CD4-positive, alpha-beta T cell (primary cell): ENCODE measurements at regions not wholly inside any gene's neighbourhood (a gene's known extent, or its start where the extent isn't known, plus 50 kb on each side); places are given as distances from the start of the nearest gene placed in this dataset.

ENCODE experiments used
- ATAC-seq: fragments of 200-7000 bp; cut with Tn5 transposase; one replicate; pipeline ENCODE4 v1.10.0; 2022; ENCODE audit warnings: mild to moderate bottlenecking; ENCODE audit not compliant: poor library complexity
- CTCF ChIA-PET: fragments of 350-600 bp; sonication (Branson Sonifier 250); formaldehyde crosslinking; loops from one replicate; lab custom pipeline; 2021; ENCODE audit warnings: antibody characterized with exemption, inconsistent platforms; lab: Charles Lee
- POLR2A ChIA-PET: fragments of 350-600 bp; sonication (Branson Sonifier 250); formaldehyde crosslinking; loops from one replicate; lab custom pipeline; 2021; ENCODE audit warnings: antibody characterized with exemption, inconsistent platforms; lab: Charles Lee
- DNase-seq, 14 experiments: peaks; one replicate each; pipeline ENCODE4 v3.0.0-alpha.2; 2013 to 2020; ENCODE audit warnings: mixed read lengths in 2 of 14
- H3K27ac ChIP-seq, 2 donors: one replicate each; pipeline versions ENCODE4 v1.5.1 to v1.7.0; 2013; ENCODE audit warnings: low read length in 2 of 2, low read depth in 1 of 2, mild to moderate bottlenecking in 1 of 2
- H3K27me3 ChIP-seq, 2 experiments: 1 replicate in 1 of 2; 2 replicates in 1 of 2; pipeline versions ENCODE4 v1.6.1 to v1.7.0; 2013; ENCODE audit warnings: low read length in 2 of 2, control low read depth in 1 of 2, mild to moderate bottlenecking in 1 of 2, moderate library complexity in 1 of 2; ENCODE audit not compliant: insufficient read depth in 2 of 2, control insufficient read depth in 1 of 2
- H3K36me3 ChIP-seq: one replicate; pipeline ENCODE4 v1.6.1; 2013; ENCODE audit warnings: low read length, control low read depth; ENCODE audit not compliant: insufficient read depth
- H3K4me1 ChIP-seq: one replicate; pipeline ENCODE4 v1.6.1; 2013; ENCODE audit warnings: low read length, control low read depth; ENCODE audit not compliant: insufficient read depth
- H3K4me3 ChIP-seq: one replicate; pipeline ENCODE4 v1.5.1; 2013; ENCODE audit warnings: mild to moderate bottlenecking, low read length, moderate library complexity
- H3K9me3 ChIP-seq, 2 experiments: 1 replicate in 1 of 2; 2 replicates in 1 of 2; pipeline versions ENCODE4 v1.6.1 to v1.7.0; 2013; ENCODE audit warnings: low read length in 2 of 2, mild to moderate bottlenecking in 2 of 2, control low read depth in 1 of 2, moderate library complexity in 1 of 2; ENCODE audit not compliant: control insufficient read depth in 1 of 2, insufficient read depth in 1 of 2
- H3K27ac Mint-ChIP-seq: one replicate; pipeline ENCODE4 v1.8.0; 2020; ENCODE audit warnings: mixed read lengths
- H3K27me3 Mint-ChIP-seq: one replicate; pipeline ENCODE4 v1.8.0; 2021; ENCODE audit warnings: mixed read lengths
- H3K36me3 Mint-ChIP-seq: one replicate; pipeline ENCODE4 v1.8.0; 2021; ENCODE audit warnings: low read depth, mixed read lengths
- H3K4me1 Mint-ChIP-seq: one replicate; pipeline ENCODE4 v1.8.0; 2021; ENCODE audit warnings: low read depth, mixed read lengths
- H3K4me3 Mint-ChIP-seq: one replicate; pipeline ENCODE4 v1.8.0; 2020; ENCODE audit warnings: mild to moderate bottlenecking, mixed read lengths
- H3K9me3 Mint-ChIP-seq: one replicate; pipeline ENCODE4 v1.8.0; 2020; ENCODE audit warnings: mixed read lengths
- intact Hi-C, 2 experiments: fragments of 100-400 bp; cut with DNase I in 1 of 2; cut with micrococcal nuclease in 1 of 2; formaldehyde crosslinking; loops; one replicate each; pipeline versions ENCODE4 v1.15.1 to v1.9.0; 2023 to 2025; cut with DNase I, micrococcal nuclease
- TF ChIP-seq, protein P1 (sequence below): fragments of 200-600 bp; IDR thresholded peaks from one replicate; pipeline ENCODE4 v1.8.0; 2022; ENCODE audit warnings: antibody characterized with exemption, mild to moderate bottlenecking

DNA sequence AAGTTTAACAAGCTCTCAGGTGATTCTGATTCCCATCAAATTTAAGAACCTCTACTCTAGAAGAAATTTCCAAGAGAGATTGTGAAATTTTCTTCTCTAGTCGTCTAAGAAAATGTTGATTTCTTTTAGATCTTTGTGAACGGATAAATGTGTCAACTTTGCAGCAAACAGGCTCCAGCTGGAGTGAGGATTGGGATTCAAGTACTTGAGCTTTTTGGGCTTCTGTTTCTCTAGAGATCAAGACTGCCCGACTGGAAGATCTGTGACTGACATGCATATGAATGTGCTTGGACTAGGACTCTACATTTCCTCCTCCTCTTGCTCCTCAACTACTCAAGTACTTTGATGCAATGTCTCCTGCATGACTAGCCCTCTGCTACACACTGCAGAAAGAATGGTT lies 388.3 kb downstream of the TMEM38B start:
- Histone ChIP-seq H3K4me1 (no peaks in the 10 kb centered on the region), H3K36me3 (no peaks in the 10 kb centered on the region), H3K9me3 (no peaks in the 10 kb centered on the region), H3K27ac (no peak overlapping the region), H3K4me3 (no peak overlapping the region), H3K27me3 (no peaks in the 10 kb centered on the region)
- Mint-ChIP-seq H3K9me3 (peaks cover 5% of the 10 kb centered on the region), H3K27me3 (no peaks in the 10 kb centered on the region), H3K4me1 (no peaks in the 10 kb centered on the region), H3K4me3 (no peak overlapping the region), H3K27ac (no peak overlapping the region), H3K36me3 (no peaks in the 10 kb centered on the region)
- ATAC-seq (no peak), DNase-seq (no peak)
- ChIA-PET POLR2A (no interaction called here), CTCF (no interaction called here)
- intact Hi-C loops: no loop called here
- TF ChIP-seq, protein P1, sequence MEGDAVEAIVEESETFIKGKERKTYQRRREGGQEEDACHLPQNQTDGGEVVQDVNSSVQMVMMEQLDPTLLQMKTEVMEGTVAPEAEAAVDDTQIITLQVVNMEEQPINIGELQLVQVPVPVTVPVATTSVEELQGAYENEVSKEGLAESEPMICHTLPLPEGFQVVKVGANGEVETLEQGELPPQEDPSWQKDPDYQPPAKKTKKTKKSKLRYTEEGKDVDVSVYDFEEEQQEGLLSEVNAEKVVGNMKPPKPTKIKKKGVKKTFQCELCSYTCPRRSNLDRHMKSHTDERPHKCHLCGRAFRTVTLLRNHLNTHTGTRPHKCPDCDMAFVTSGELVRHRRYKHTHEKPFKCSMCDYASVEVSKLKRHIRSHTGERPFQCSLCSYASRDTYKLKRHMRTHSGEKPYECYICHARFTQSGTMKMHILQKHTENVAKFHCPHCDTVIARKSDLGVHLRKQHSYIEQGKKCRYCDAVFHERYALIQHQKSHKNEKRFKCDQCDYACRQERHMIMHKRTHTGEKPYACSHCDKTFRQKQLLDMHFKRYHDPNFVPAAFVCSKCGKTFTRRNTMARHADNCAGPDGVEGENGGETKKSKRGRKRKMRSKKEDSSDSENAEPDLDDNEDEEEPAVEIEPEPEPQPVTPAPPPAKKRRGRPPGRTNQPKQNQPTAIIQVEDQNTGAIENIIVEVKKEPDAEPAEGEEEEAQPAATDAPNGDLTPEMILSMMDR: no peak

GRCh38 chr9:106084702-106085101 lies 390.4 kb downstream of the TMEM38B start:
- no peaks in the 10 kb centered on the region for H3K9me3 ChIP-seq
- no peaks in the 10 kb centered on the region for H3K4me1 ChIP-seq
- Mint-ChIP-seq H3K9me3 (peaks cover 5% of the 10 kb centered on the region), H3K27me3 (no peaks in the 10 kb centered on the region), H3K4me1 (no peaks in the 10 kb centered on the region), H3K36me3 (no peaks in the 10 kb centered on the region), H3K4me3 (no peak overlapping the region), H3K27ac (no peak overlapping the region)
- ATAC-seq (no peak), DNase-seq (no peak)
- ChIA-PET POLR2A (interaction anchor here (0.7 kb wide), 1 partner anchor 815 kb away, joined by 3 read pairs; no protein-coding TSS in a partner anchor), CTCF (no interaction called here)
- no peak overlapping the region for H3K27ac ChIP-seq
- H3K27me3 ChIP-seq: no peaks in the 10 kb centered on the region
- intact Hi-C loops: no loop called here
- H3K36me3 ChIP-seq: no peaks in the 10 kb centered on the region
- TF ChIP-seq, protein P1: no peak
- no peak overlapping the region for H3K4me3 ChIP-seq

DNA sequence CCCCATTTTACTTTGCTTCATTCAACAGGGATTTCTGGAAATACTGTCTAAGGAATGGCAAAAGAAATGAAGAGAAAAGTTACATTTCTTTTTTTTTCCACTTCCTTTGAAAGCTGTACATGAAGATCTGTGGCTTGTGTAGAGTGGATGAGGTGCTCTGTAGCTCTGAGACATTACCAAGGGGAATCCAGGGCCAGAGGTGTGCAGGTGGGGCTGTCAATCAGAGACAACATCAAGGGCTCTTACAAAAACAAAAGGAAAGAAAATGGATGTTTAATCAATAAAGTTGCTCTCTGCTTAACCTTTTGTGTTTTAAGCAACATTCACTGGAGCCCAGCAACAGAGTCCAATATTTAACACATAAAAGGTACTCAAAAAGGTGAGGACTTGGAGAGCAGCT lies 391.1 kb downstream of the TMEM38B start:
- Histone ChIP-seq H3K4me3 (no peak overlapping the region), H3K9me3 (no peaks in the 10 kb centered on the region), H3K27ac (no peak overlapping the region), H3K36me3 (no peaks in the 10 kb centered on the region), H3K4me1 (no peaks in the 10 kb centered on the region), H3K27me3 (no peaks in the 10 kb centered on the region)
- DNase-seq (no peak), ATAC-seq (no peak)
- ChIA-PET POLR2A (interaction anchor here (0.7 kb wide), 1 partner anchor 814 kb away, joined by 3 read pairs; no protein-coding TSS in a partner anchor), CTCF (no interaction called here)
- no peak overlapping the region for H3K4me3 Mint-ChIP-seq
- H3K27ac Mint-ChIP-seq: no peak overlapping the region
- peaks cover 5% of the 10 kb centered on the region for H3K9me3 Mint-ChIP-seq
- no peaks in the 10 kb centered on the region for H3K36me3 Mint-ChIP-seq
- intact Hi-C loops: no loop called here
- no peaks in the 10 kb centered on the region for H3K4me1 Mint-ChIP-seq
- no peaks in the 10 kb centered on the region for H3K27me3 Mint-ChIP-seq
- TF ChIP-seq, protein P1: no peak
